ENCODE measurements at regions not wholly inside any gene's neighbourhood (a gene's known extent, or its start where the extent isn't known, plus 50 kb on each side); places are given as distances from the start of the nearest gene placed in this dataset.

- TF ChIP-seq CTCF (IDR thresholded peaks at IDR 0.05) (no peak), POLR2A (IDR thresholded peaks at IDR 0.05) (no peak)
Measured at GRCh38 chr6:120786682-120787081, 547.6 kb downstream of the TBC1D32 start.

All from body of pancreas (tissue), 4 donors.